ENCODE measurements at regions not wholly inside any gene's neighbourhood (a gene's known extent, or its start where the extent isn't known, plus 50 kb on each side); places are given as distances from the start of the nearest gene placed in this dataset.

- TF ChIP-seq POLR2A (IDR thresholded peaks at IDR 0.05) (no peak), CTCF (IDR thresholded peaks at IDR 0.05 in 4 of 5, conservative IDR thresholded peaks at IDR 0.05 in 1 of 5) (no peak)
These were observed 124.5 kb upstream of the CIBAR2 start for GRCh38 chr16:85236818-85237150.
